NCI-H1694 (cell line): ENCODE measurements at regions not wholly inside any gene's neighbourhood (a gene's known extent, or its start where the extent isn't known, plus 50 kb on each side); places are given as distances from the start of the nearest gene placed in this dataset.

Source experiments
- DNase-seq: peaks from one replicate; lab custom pipeline; 2025; lab: John Stamatoyannopoulos, UW

GRCh38 chr1:106677721-106678120 lies 378.8 kb upstream of the PRMT6 start:
- no peak for DNase-seq

- no peak for DNase-seq
Measured at GRCh38 chr1:106678279-106679050, 378.0 kb upstream of the PRMT6 start.

- DNase-seq, result no peak
Measured at GRCh38 chr1:106680216-106680615, 376.3 kb upstream of the PRMT6 start.

GRCh38 chr1:106680776-106681344 lies 375.6 kb upstream of the PRMT6 start:
- DNase-seq, result no peak

GRCh38 chr1:106681939-106682522 lies 374.4 kb upstream of the PRMT6 start:
- no peak for DNase-seq

- no peak for DNase-seq
Measured at GRCh38 chr1:106688446-106688845, 368.0 kb upstream of the PRMT6 start.

GRCh38 chr1:106698660-106699059 lies 357.8 kb upstream of the PRMT6 start:
- no peak for DNase-seq

- DNase-seq, result no peak
Measured at GRCh38 chr1:106699433-106699832, 357.0 kb upstream of the PRMT6 start.

- DNase-seq, result no peak
Measured at GRCh38 chr1:106700211-106700610, 356.3 kb upstream of the PRMT6 start.

- DNase-seq, result no peak
Measured at GRCh38 chr1:106705971-106706370, 350.5 kb upstream of the PRMT6 start.

- no peak for DNase-seq
Measured at GRCh38 chr1:106717591-106717990, 338.9 kb upstream of the PRMT6 start.

- no peak for DNase-seq
Measured at GRCh38 chr1:106721790-106722189, 334.7 kb upstream of the PRMT6 start.

- no peak for DNase-seq
Measured at GRCh38 chr1:106722466-106722865, 334.0 kb upstream of the PRMT6 start.

- DNase-seq, result no peak
Measured at GRCh38 chr1:106727171-106727570, 329.3 kb upstream of the PRMT6 start.

GRCh38 chr1:106746448-106747085 lies 309.9 kb upstream of the PRMT6 start:
- no peak for DNase-seq

- DNase-seq, result no peak
Measured at GRCh38 chr1:106747232-106747631, 309.2 kb upstream of the PRMT6 start.

- no peak for DNase-seq
Measured at GRCh38 chr1:106747791-106748190, 308.7 kb upstream of the PRMT6 start.

- no peak for DNase-seq
Measured at GRCh38 chr1:106748606-106749005, 307.9 kb upstream of the PRMT6 start.

- DNase-seq, result no peak
Measured at GRCh38 chr1:106749491-106749890, 307.0 kb upstream of the PRMT6 start.

- no peak for DNase-seq
Measured at GRCh38 chr1:106749906-106750305, 306.6 kb upstream of the PRMT6 start.

GRCh38 chr1:106751002-106751401 lies 305.5 kb upstream of the PRMT6 start:
- DNase-seq, result no peak

GRCh38 chr1:106753066-106753465 lies 303.4 kb upstream of the PRMT6 start:
- no peak for DNase-seq

- DNase-seq, result no peak
Measured at GRCh38 chr1:106754957-106755356, 301.5 kb upstream of the PRMT6 start.
